Suprapubic skin (tissue), 3 donors: ENCODE measurements at regions not wholly inside any gene's neighbourhood (a gene's known extent, or its start where the extent isn't known, plus 50 kb on each side); places are given as distances from the start of the nearest gene placed in this dataset.
"Not testable (repeated sequence)": the region's sequence is repeated elsewhere in the genome, so short reads cannot be mapped to it uniquely, and the experiment has no call there.

Source experiments
- POLR2A ChIP-seq, 2 donors: fragments of 450-650 bp; IDR thresholded peaks; one replicate each; pipeline ENCODE4 v1.6.1; 2017; ENCODE audit warnings: antibody characterized with exemption in 2 of 2, mild to moderate bottlenecking in 2 of 2, moderate library complexity in 2 of 2
- TF ChIP-seq, protein P1 (sequence below), 2 donors: fragments of 200-600 bp in 1 of 2; fragments of 450-650 bp in 1 of 2; sonication (generic) in 1 of 2; IDR thresholded peaks; one replicate each; pipeline ENCODE4 v1.5.1; 2016 to 2019; ENCODE audit warnings: antibody characterized with exemption in 2 of 2, mild to moderate bottlenecking in 1 of 2, moderate library complexity in 1 of 2

DNA sequence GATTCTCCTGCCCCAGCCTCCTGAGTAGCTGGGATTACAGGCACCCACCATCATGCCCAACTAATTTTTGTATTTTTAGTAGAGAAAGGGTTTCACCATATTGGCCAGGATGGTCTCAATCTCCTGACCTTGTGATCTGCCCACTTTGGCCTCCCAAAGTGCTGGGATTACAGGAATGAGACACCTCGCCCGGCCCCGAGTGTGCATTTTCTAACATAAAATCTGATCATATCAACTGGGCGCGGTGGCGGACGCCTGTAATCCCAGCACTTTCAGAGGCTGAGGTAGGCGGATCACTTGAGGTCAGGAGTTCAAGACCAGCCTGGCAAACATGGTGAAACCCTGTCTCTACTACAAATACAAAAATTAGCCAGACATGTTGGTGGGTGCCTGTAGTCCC, 745.5 kb upstream of the TPTE start:
- TF ChIP-seq, protein P1, sequence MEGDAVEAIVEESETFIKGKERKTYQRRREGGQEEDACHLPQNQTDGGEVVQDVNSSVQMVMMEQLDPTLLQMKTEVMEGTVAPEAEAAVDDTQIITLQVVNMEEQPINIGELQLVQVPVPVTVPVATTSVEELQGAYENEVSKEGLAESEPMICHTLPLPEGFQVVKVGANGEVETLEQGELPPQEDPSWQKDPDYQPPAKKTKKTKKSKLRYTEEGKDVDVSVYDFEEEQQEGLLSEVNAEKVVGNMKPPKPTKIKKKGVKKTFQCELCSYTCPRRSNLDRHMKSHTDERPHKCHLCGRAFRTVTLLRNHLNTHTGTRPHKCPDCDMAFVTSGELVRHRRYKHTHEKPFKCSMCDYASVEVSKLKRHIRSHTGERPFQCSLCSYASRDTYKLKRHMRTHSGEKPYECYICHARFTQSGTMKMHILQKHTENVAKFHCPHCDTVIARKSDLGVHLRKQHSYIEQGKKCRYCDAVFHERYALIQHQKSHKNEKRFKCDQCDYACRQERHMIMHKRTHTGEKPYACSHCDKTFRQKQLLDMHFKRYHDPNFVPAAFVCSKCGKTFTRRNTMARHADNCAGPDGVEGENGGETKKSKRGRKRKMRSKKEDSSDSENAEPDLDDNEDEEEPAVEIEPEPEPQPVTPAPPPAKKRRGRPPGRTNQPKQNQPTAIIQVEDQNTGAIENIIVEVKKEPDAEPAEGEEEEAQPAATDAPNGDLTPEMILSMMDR (IDR thresholded peaks at IDR 0.05), result not testable (repeated sequence)
- TF ChIP-seq POLR2A (IDR thresholded peaks at IDR 0.05), result not testable (repeated sequence)
